ENCODE measurements at regions not wholly inside any gene's neighbourhood (a gene's known extent, or its start where the extent isn't known, plus 50 kb on each side); places are given as distances from the start of the nearest gene placed in this dataset.

DNA sequence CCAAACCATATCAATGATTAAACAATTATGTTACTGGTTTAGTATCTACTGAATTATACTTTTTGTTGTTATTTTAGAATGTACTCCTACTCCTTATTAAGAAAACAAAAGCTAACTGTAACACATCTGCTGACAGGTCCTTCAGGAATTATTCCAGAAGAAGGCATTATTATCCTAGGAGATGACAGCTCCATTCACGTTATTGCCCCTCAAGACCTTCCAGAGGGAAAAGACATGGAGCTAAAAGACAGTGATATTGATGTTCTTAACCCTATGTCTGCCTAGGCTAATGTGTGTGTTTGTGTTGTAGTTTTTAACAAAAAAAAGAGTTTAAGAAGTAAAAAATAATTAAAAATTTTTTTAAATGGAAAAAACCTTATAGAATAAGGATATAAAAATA, 206.8 kb upstream of the KLHL4 start:
- Histone ChIP-seq H3K4me1 (no peaks in the 10 kb centered on the region), H3K4me3 (no peak overlapping the region), H3K27me3 (no peaks in the 10 kb centered on the region), H3K36me3 (no peaks in the 10 kb centered on the region), H3K9me3 (no peaks in the 10 kb centered on the region), H3K27ac (no peak overlapping the region)
- TF ChIP-seq, protein P1, sequence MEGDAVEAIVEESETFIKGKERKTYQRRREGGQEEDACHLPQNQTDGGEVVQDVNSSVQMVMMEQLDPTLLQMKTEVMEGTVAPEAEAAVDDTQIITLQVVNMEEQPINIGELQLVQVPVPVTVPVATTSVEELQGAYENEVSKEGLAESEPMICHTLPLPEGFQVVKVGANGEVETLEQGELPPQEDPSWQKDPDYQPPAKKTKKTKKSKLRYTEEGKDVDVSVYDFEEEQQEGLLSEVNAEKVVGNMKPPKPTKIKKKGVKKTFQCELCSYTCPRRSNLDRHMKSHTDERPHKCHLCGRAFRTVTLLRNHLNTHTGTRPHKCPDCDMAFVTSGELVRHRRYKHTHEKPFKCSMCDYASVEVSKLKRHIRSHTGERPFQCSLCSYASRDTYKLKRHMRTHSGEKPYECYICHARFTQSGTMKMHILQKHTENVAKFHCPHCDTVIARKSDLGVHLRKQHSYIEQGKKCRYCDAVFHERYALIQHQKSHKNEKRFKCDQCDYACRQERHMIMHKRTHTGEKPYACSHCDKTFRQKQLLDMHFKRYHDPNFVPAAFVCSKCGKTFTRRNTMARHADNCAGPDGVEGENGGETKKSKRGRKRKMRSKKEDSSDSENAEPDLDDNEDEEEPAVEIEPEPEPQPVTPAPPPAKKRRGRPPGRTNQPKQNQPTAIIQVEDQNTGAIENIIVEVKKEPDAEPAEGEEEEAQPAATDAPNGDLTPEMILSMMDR (IDR thresholded peaks at IDR 0.05) = no peak
- TF ChIP-seq POLR2AphosphoS5 (IDR thresholded peaks at IDR 0.05) (no peak), EP300 (IDR thresholded peaks at IDR 0.05; ENCODE audit: low read depth) (no peak), POLR2A (IDR thresholded peaks at IDR 0.05) (no peak)
- 37% methylated on average over 1 of the region's 1 CpG; no CpG with 5 or more reads in 1 of the 2 donors for WGBS, 2 donors (ENCODE audit: low coverage in 1 of 2)
- no peak for DNase-seq
- intact Hi-C loops (cut with DNase I; ENCODE audit: low total_unique reads) = no loop called here
- in situ Hi-C loops (cut with MboI; ENCODE audit: low pct_ligation_motif_present in 1 of 4, low pct_unique_long_range_greater_than_20kb in 1 of 4, low sequenced_read_pairs in 3 of 4) = no loop called here

DNA sequence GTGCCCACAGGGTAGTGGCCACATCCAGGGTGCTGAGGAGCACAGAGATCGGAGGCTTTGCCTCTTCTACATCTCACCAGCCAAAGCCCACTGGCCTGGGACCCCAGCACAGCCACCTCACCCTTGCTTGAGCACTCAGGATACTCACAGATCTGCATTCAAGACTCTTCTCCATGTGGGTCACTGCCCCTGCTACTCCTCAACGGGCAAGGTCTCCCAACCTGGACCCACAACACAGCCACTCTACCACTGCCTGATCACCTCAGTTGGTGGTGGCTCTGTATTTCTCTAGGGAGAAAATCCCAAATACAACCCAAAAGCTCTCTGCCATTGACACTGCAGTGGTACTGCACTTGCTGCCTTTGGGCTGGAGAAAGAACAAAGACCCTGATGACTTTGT, 190.3 kb upstream of the KLHL4 start:
- in situ Hi-C loops (cut with MboI; ENCODE audit: low pct_ligation_motif_present in 1 of 4, low pct_unique_long_range_greater_than_20kb in 1 of 4, low sequenced_read_pairs in 3 of 4) = loop anchor here in 1 of 4 donors (25.0 kb wide), 1 partner anchor 335 kb away; no protein-coding TSS in a partner anchor
- TF ChIP-seq EP300 (IDR thresholded peaks at IDR 0.05; ENCODE audit: low read depth) (no peak), POLR2AphosphoS5 (IDR thresholded peaks at IDR 0.05) (no peak), POLR2A (IDR thresholded peaks at IDR 0.05) (no peak)
- TF ChIP-seq, protein P1 (IDR thresholded peaks at IDR 0.05) = no peak
- WGBS, 2 donors (ENCODE audit: low coverage in 1 of 2) = 83% methylated on average over 2 of the region's 2 CpGs; no CpG with 5 or more reads in 1 of the 2 donors
- Histone ChIP-seq H3K4me3 (no peak overlapping the region), H3K36me3 (no peaks in the 10 kb centered on the region), H3K27me3 (no peaks in the 10 kb centered on the region), H3K9me3 (no peaks in the 10 kb centered on the region), H3K27ac (no peak overlapping the region), H3K4me1 (no peaks in the 10 kb centered on the region)
- no peak for DNase-seq
- intact Hi-C loops (cut with DNase I; ENCODE audit: low total_unique reads) = no loop called here

DNA sequence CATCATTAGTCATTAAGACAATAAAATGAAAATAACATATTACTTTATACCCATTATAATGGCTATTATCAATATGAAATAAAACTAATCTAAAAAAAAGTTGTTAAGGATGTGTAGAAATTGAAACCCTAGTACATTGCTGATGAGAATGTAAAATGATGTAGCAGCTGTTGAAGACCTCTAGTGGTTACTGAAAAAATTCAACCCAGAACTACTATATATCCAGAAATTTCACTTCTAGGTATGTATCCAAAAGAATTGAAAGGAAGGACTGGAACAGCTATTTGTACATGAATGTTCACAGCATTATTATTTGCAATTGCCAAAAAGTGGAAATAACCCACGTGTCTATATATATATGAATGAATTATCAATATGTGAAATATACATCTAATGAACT, 180.3 kb upstream of the KLHL4 start:
- intact Hi-C loops (cut with DNase I; ENCODE audit: low total_unique reads) = no loop called here
- Histone ChIP-seq H3K36me3 (no peaks in the 10 kb centered on the region), H3K27me3 (no peaks in the 10 kb centered on the region), H3K4me1 (no peaks in the 10 kb centered on the region), H3K9me3 (no peaks in the 10 kb centered on the region), H3K4me3 (no peak overlapping the region), H3K27ac (no peak overlapping the region)
- 50 to 57% methylated on average over 1 of the region's 1 CpG for WGBS, 2 donors (ENCODE audit: low coverage in 1 of 2)
- TF ChIP-seq, protein P1 (IDR thresholded peaks at IDR 0.05) = no peak
- TF ChIP-seq POLR2AphosphoS5 (IDR thresholded peaks at IDR 0.05) (no peak), EP300 (IDR thresholded peaks at IDR 0.05; ENCODE audit: low read depth) (no peak), POLR2A (IDR thresholded peaks at IDR 0.05) (no peak)
- in situ Hi-C loops (cut with MboI; ENCODE audit: low pct_ligation_motif_present in 1 of 4, low pct_unique_long_range_greater_than_20kb in 1 of 4, low sequenced_read_pairs in 3 of 4) = loop anchor here in 1 of 4 donors (25.0 kb wide), 1 partner anchor 325 kb away; no protein-coding TSS in a partner anchor
- no peak for DNase-seq

DNA sequence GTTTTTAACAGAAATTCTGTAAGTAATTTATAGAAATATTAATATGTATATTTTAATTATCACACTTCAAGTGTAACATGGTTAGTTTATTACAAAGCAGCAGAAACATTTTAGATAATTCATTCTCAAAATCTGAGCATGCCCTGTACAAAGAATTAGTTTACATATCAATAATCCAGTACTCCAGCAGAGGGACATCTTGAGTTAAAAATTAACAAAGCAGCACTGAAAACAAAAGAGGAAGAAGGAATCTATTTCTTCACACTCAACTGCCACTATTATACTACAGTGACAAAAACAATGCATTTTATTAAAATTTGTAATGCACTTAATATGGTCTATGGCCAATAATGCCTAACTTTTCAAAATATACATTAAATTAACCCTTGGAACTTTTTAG, 179.1 kb upstream of the KLHL4 start:
- Histone ChIP-seq H3K4me3 (no peak overlapping the region), H3K9me3 (no peaks in the 10 kb centered on the region), H3K27me3 (no peaks in the 10 kb centered on the region), H3K36me3 (no peaks in the 10 kb centered on the region), H3K4me1 (no peaks in the 10 kb centered on the region), H3K27ac (no peak overlapping the region)
- intact Hi-C loops (cut with DNase I; ENCODE audit: low total_unique reads) (no loop called here), in situ Hi-C loops (cut with MboI; ENCODE audit: low pct_ligation_motif_present in 1 of 4, low pct_unique_long_range_greater_than_20kb in 1 of 4, low sequenced_read_pairs in 3 of 4) (loop anchor here in 1 of 4 donors (25.0 kb wide), 1 partner anchor 324 kb away; no protein-coding TSS in a partner anchor)
- DNase-seq = no peak
- no peak for TF ChIP-seq EP300 (IDR thresholded peaks at IDR 0.05; ENCODE audit: low read depth)
- TF ChIP-seq, protein P1 (IDR thresholded peaks at IDR 0.05) = peak in 1 of 5 experiments; percentile 16

Measured in transverse colon (tissue), 4 donors.